GM18858 (cell line): ENCODE measurements at regions not wholly inside any gene's neighbourhood (a gene's known extent, or its start where the extent isn't known, plus 50 kb on each side); places are given as distances from the start of the nearest gene placed in this dataset.

ENCODE experiments used
- ATAC-seq: cut with Tn5 transposase; IDR thresholded peaks from one replicate; pipeline ENCODE4 v1.9.1; 2021; ENCODE audit not compliant: unreplicated experiment

DNA sequence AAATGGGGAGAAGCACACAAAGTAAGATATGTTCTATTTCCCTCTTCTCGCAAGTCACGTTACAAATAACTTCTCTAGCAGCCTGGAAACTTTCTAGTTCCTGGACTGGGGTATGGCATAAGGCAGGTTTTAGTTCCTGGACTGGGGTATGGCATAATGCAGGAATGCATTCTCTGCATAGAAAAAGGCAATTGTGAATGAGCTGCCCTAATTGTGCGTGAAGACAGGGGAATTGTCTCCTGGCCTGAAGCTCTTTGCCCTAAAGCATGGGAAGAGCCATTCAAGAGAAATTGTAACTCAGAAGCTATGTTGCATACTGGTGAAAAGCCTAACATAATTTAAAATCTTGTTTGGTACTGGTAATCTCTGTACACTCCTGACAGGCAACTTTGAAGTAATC, 54.3 kb upstream of the CBLB start:
- no peak for ATAC-seq

DNA sequence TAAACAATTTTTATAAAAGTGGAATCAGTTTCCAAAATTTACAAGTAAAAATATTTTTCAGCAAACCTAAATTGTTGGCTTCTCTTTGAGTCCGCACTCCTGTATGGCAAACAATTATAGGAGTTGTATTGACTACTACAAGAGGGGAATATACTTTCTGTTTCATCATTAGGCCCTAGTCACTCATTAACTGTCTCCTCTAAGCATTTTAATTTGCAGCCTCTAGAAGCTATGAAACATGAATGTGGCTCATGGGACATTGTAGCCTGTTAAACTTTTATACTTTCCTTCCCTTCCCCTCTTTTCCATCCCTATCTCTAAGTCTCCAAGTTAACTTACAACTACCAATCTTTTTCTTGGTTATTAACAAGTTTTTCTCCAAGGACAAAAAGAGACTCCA, 58.9 kb upstream of the CBLB start:
- ATAC-seq: no peak

DNA sequence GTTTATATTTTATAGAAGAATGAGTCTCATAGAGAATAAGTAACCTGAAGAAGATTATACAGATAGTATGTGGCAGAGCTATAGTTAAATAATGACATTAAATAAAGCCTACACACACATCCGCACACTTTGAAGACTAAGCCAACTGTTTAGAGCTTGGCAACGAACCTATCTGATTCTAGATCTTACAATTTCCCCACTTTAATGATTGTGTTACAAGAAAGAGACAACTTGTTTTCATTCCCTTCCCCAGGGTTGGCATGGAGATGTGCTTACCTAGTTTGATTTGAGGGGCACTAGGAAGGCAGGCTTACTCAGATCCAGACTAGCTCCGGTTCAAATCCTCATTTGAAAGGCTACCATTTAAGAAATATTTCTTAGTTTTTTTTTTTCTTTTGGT, 61.9 kb upstream of the CBLB start:
- ATAC-seq: no peak

DNA sequence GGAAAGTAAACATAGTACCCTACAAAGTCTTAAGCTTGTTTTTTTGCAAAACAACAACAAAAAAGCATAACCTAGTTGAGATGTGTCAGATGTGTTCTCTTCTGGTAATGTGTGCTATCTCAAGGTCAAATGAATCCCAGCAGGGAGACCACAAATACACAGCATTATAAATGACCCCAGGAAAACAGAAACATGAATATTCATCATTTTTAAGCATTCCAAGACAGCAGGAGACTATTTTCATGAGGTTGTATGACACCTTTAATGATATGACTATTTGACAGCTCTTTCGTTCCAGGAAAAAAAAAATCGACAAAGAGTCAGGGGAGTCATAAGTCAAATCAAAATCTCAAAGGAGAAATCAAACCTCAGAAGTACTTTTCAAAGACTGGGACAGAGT, 62.7 kb upstream of the CBLB start:
- ATAC-seq: no peak

DNA sequence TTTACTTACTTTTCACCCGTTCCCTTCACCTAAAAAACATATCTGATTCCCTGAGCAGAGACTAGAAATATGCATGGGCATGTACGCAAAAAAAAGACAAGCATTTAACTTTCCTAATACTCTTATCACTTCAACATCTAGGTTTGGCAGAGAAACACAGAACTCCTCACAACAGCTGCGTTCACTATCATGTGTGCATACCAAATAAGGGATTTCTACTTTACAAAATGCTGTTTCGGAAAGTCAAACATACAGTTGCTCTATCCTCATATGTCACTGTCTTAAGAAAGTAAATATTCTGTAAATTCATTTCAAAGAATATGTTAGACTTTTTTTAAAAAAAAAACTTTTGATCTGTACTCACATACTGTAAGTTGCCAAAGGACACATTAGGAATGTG, 65.1 kb upstream of the CBLB start:
- no peak for ATAC-seq

DNA sequence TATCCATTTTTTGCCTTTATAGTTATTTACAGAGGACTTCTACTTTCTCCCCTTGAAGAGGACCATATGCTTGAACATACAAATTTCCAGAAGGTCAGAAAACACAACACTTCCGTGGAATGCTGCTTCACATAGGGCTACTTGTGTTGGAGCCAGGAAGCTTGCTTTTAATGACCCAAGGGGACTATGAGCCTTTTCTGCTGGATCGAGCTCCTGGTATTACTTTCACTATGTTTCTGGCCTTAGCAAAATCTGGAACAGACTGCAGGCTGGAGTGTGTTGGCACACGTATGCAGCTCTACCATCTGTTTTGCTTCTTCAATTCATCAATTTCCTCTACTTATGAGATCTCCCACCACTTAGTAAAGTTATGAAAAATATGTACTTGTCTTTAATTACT, 69.3 kb upstream of the CBLB start:
- ATAC-seq: no peak

DNA sequence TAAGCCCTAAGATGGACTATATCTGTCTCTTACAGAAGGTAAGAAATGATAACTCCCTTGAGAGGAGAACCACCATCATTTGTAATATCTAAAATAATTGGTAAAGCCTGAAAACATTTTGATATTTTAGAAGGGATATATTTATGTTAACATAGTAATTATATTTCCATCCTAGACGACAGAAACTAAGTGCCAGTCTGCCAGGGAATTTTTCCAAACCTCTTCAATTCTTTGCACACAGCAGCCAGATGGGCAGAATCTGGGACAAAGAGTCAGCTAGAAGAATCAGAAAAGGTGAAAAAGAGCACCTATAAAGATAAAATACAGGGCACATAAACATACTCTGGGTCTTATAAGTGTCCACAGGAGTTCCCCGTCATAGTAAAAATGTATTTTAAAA, 70.0 kb upstream of the CBLB start:
- ATAC-seq: no peak

DNA sequence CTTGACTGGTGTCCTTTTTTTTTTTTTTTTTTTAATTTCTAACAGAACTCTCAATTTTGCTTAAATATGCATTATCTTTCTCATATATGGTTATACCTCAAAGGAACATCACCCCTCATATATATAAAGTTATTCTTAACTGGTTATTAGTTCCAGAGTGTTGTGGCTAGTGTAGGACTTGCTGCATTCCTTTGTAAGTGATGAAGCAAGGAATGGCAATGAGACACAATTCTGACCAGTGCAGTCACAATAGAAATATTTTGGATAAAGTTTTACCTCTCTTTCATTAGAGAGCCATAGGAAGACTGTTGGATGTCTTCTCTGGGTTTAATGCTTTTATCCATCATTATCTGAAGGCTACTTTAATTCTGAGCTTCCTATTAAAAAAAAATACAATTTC, 75.5 kb upstream of the CBLB start:
- ATAC-seq: no peak

DNA sequence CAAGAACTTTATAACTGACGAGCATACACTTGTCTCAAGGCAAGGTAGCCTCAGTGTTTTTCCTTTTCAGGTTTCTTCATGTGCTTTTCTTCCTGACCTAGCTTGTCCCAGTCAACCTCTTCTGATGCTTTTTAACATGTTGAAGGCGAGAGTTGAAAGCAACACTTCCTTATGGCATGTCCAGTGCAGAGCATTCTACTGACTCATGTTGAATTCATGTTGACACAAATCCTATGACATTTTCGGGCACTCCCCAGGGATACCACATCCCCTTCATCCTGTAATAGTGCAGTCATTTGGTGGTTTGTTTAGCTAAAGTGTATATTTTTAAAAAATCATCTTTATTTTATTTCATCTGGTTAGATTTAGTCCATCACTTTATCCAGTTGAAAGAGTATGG, 75.9 kb upstream of the CBLB start:
- no peak for ATAC-seq

DNA sequence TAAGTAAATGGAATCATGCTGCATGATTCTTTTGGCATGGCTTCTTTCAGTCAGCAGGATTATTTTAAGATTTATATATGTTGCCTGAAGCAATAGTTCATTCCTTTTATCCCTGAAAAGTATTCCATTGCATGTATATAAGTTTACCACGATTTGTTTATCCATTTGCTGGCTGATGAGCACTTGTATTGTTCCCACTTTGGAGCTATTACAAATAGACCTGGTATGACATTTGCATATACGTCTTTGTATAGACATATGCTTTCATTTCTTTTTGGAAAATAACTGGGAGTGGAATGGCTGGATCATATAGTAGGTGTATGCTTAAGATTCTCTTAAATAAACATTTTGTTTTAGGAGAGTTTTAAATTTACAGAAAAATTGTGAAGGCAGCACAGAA, 79.3 kb upstream of the CBLB start:
- no peak for ATAC-seq

DNA sequence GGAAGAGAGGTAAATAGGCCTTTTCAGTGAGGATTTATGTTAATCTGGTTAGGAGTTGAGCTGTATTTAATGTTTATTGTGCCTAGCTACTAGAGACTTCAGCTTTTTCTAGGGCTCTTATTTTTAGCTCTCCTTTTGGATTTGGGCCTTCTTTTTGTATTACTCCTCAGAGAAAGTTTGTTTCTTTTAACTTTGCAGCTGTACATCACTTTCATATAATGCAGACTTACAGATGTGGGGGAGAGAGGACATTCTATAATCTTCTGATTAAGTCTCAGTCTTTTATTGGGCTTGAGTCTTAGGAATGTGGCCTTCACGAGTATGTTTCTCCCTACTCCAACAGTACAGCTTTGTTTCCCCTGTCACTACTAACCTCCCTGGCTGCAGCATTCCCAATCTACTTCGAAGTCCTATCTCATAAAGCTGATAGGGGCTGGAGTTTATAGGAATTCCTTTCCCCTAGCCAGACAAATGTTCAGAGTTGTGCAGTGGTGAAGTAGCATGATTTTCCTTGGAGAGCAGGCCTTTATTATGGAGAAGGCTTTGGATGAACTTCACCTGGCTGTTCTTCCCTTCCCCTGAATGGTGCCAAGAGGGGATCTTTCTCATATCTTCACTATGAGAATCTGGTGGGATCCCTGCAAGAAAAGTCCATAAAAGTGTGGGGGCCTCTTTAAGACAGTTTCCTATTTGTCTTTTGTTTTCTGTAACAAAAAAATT, 82.2 kb upstream of the CBLB start:
- ATAC-seq: no peak

DNA sequence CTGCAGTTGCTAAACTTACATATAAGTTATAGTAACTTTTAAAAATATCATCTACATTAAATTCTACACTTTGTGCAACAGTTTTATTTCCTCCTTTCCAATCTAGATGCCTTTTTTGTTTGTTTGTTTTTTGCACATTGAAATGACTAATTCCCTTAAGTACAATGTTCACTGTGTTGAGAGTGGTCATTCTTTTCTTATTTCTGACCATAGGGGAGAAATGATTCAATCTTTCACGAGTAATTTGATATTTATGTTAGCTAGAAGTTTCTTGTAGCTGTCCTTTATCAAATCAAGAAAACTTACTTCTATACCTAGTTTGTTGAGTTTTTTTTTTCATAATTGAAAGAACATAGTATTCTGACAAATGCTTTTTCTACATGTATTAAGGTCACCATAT, 85.0 kb upstream of the CBLB start:
- no peak for ATAC-seq

DNA sequence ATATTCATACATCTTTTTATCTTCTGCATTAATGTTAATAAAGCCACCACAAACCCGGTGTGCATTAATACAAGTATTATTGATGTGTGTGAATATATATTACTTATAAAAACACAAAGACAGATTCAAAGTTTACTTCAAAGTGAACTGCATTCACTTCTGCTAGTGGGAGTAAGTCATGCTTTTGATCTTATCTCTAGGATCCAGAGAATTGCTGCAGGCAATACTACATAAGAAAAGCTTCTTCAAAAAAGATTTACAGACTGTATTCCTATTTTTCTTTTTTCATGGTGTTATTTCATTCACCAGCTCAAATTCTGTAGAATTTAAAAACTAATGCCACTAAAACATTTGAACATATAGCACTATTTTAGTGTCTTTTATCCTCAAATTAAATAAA, 87.5 kb upstream of the CBLB start:
- no peak for ATAC-seq

DNA sequence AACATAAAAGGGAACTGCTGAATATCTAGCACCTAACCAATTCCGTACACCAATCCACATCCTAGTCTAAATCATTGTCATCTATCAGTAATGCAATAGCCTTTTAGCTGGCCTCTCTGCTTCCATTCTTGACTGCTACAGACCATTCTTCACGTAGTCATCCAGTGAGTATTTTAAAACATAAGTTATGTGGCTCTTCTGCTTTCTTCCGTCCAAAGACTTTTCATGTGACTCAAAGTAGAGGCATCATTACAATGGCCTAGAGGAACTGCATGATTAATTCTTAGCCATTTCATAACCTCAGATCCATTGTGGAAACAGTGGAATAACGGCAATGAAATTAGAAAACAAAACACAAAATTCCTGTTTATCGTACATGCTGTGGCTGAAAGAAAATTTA, 88.9 kb upstream of the CBLB start:
- no peak for ATAC-seq

DNA sequence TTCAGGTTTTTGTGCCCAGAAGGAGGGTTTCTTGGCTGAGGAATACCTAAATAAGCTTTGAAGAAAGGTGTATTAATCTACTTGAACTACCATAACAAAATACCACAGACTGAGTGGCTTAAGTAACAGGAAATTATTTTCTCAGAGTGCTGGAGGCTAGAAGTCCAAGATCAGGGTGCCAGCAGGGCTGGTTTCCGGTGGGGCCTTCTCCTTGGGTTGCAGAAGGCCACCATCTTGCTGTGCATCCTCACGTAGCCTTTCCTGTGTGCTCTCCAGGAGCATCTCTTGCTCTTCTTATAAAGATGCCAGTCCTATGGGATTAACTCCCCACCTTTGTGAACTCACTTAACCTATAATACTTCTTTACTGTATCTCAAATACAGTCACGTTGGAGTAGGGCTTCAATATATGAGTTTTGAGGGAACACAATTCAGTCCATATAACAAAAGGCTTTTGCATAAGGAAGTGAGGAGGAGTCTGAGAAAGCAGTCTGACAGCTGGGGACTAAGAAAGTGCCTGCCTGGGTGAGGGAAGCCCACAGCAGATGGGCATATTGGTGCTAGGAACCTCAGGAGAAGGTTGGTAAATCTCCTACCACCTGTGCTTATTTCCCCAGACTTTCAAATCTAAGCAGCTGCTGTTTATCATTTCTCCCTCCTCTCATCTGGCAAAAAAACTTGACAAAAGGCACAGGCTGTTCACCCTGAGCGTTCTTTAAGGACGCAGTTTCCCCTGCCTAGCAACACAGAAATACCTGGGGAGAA, 89.6 kb upstream of the CBLB start:
- ATAC-seq: no peak

DNA sequence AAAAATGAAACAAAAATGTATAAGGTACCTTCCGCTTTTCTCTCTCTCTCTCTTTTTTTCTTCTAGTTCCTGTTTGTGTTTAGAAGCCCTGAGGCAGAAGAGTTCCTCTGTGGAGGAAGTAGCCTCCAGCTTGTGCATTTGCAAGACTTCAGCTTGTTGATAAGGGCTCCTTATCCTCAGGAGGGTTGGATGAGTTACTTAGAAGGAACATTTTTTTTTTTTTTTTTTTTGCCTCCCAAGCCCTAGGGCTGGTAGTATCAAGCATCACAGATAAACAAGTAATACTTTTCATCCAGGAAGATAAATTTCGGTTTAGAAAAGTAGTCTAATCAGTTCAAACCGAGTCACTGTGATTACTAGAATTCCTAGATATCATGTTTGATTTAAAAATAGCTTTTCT, 91.0 kb upstream of the CBLB start:
- ATAC-seq: no peak

DNA sequence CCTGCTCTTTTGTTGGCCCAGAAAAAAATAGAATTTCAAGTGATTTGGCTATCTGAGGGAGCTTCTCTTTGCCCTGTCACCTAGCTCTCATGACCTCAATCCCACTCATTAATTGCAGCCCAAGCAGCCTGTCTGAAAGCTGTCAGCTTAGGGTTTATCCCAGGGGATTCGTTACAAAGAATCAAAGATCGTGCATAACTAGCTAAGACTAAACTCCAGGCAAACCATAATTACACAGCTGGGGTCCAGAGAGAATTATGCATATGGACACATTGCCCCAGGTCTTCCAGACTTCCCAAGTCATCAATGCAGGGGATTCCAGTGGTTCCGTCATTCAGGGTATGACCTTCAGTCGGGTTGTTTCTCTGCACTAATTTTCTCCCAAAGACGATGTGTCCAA, 91.6 kb upstream of the CBLB start:
- ATAC-seq: no peak

DNA sequence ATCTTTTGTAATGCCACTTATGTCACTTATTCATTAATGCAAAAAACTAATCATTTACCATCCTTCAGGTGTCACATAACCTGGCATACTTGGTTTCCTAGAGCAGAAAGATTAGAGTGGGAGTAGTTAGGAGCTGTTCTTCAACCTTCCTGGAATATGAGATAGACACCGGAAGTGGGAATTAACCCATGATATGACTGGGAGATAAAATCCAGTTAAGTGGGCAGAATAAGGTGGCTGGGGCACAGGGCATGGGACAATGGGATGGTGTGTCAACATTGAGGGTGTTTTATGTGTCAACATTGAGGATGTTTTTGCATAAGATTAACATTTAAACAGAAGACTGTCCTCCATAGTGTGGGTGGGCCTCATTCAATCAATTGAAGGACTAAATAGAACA, 94.3 kb upstream of the CBLB start:
- ATAC-seq: no peak

DNA sequence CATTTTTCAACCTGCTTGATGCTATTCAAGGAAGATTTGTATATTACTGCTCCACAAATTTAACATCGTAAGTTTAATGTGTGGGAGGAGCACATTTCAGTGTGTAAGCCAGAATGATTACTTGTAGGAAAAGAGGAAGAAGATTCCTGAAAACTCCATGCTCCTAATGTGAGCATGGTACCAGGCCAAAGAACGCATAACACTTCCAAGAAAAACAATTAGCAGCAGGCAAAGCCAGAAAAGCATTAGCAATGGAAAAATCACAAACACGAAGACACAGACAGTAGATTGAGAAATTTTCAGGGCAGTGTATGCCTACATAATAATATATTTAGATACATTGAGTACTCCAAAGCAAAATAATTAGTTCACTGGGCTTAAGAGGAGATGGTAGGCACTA, 96.6 kb upstream of the CBLB start:
- ATAC-seq: no peak

DNA sequence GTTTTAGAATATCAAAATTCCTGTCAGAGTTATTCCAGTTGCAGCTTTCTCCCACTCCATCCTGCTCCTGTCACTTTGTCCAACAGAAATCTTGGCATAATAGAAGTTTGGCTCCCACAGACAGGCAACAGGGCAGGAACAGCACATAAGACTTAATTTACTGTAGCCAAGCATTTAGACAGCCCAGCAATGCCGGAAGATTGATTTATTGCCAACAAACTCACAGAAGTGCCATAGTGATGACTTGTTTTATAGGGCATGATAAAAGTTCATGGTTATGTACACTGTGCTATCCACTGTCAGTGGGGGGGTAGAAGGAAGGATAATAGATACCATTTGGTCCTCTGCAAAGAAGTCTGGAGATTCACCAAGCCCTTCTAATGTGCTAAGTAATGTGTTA, 98.3 kb upstream of the CBLB start:
- no peak for ATAC-seq

DNA sequence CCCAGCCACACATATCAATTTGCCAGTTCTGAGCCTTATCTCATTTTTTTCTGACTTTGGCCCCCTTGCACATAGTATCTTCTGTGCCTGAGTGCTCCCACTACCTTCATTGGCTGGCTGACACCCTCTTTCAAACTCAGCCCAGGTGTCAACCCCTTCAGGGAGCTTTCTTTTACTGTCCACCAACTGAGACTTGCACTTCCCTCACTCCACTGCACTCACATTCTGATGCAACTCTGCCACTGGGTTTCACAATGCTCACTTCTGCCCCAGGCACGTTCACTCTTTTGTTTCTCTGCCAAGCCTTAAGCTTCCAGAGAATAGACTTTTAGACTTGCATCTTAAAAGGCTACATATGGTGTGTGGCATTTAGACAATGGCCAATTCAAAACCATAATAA, 101.5 kb upstream of the CBLB start:
- ATAC-seq: no peak

DNA sequence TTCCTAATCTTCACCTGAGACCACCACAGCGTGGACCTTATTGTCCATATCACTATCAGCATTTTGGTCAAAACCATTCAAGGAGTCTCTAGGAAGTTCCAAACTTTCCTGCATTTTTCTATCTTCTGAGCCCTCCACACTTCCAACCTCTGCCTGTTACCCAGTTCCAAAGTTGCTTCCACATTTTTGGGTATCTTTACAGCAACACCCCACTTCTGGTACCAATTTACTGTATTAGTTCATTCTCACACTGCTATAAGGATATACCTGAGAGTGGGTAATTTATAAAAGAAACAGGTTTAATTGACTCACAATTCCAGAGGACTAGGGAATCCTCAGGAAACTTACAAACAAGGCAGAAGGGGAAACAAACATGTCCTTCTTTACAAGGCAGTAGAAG, 103.3 kb upstream of the CBLB start:
- no peak for ATAC-seq

DNA sequence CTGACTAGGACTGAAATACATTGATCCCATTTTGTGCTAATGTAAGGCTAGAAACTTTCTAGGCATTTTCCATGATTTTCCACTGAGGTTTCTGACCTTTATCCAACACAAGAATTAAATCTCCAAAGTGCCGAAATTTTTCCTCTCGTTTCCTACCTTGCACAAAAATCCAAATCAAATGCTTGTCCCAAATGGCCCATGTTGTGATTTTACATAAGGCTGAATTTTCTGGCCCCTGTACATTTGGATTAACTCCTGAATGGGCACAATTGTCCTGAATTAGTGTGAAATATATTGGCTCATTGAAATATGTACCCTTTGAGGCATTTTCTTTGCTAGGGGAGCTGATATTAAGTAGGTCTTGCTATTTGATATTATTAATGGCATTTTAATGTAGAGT, 105.6 kb upstream of the CBLB start:
- ATAC-seq: no peak
